NT2/D1 (cell line): ENCODE measurements at regions not wholly inside any gene's neighbourhood (a gene's known extent, or its start where the extent isn't known, plus 50 kb on each side); places are given as distances from the start of the nearest gene placed in this dataset.

Experiments
- SUZ12 ChIP-seq: IDR thresholded peaks from 2 replicates; pipeline ENCODE4 v1.6.1; 2011; ENCODE audit not compliant: insufficient read length, insufficient read depth; ENCODE audit errors: extremely low read depth
- YY1 ChIP-seq: IDR thresholded peaks from 2 replicates; pipeline ENCODE4 v1.6.1; 2011; ENCODE audit not compliant: insufficient read length, insufficient read depth
- ZNF274 ChIP-seq: IDR thresholded peaks from 2 replicates; pipeline ENCODE4 v1.6.1; 2011; ENCODE audit warnings: mild to moderate bottlenecking, low read depth, low read length

DNA sequence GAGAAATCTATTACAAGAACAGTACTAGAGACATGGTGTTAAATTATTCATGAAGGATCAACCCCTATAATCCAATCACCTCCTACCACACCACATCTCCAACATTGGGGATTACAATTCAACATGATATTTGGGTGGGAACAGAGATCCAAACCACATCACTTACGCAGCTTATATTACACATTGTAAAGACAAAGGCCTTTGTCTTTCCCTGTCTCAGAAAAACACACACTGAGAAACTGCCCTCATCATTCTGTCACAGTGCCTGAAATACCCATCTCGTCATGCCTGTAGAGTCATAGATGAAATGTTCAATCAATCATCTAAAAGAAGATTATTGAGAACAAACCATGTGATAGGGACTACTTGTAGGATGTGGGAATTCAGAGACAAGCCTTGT, 558.8 kb upstream of the GRIA3 start:
- no peak for TF ChIP-seq SUZ12
- TF ChIP-seq ZNF274, result no peak
- no peak for TF ChIP-seq YY1
